Liver (tissue), 8 donors: ENCODE measurements at regions not wholly inside any gene's neighbourhood (a gene's known extent, or its start where the extent isn't known, plus 50 kb on each side); places are given as distances from the start of the nearest gene placed in this dataset.

ENCODE experiments used
- DNase-seq: peaks from one replicate; pipeline ENCODE4 v3.0.0-alpha.2; 2017; ENCODE audit warnings: low spot score
- H3K27ac ChIP-seq, 2 donors: one replicate each; pipeline ENCODE4 v1.7.0; 2013; ENCODE audit warnings: inconsistent platforms in 2 of 2, low read length in 2 of 2, control low read depth in 1 of 2, low read depth in 1 of 2, mild to moderate bottlenecking in 1 of 2
- H3K27me3 ChIP-seq, 4 donors: one replicate each; pipeline versions ENCODE4 v1.6.1 to v1.7.0; 2013; ENCODE audit warnings: low read length in 3 of 4, inconsistent platforms in 1 of 4, mild to moderate bottlenecking in 1 of 4, moderate library complexity in 1 of 4; ENCODE audit not compliant: control insufficient read depth in 4 of 4, insufficient read depth in 4 of 4
- H3K36me3 ChIP-seq, 4 donors: one replicate each; pipeline versions ENCODE4 v1.6.1 to v1.7.0; 2013; ENCODE audit warnings: low read length in 3 of 4, mild to moderate bottlenecking in 3 of 4, low read depth in 1 of 4, moderate library complexity in 1 of 4; ENCODE audit not compliant: control insufficient read depth in 4 of 4, insufficient read depth in 3 of 4
- H3K4me1 ChIP-seq, 4 donors: one replicate each; pipeline versions ENCODE4 v1.6.1 to v1.7.0; 2013; ENCODE audit warnings: low read length in 3 of 4, mild to moderate bottlenecking in 3 of 4, moderate library complexity in 1 of 4; ENCODE audit not compliant: control insufficient read depth in 4 of 4, insufficient read depth in 4 of 4
- H3K4me3 ChIP-seq, 3 donors: one replicate each; pipeline versions ENCODE4 v1.6.1 to v1.7.0; 2013; ENCODE audit warnings: low read length in 3 of 3, control low read depth in 1 of 3, low read depth in 1 of 3, mild to moderate bottlenecking in 1 of 3
- H3K9ac ChIP-seq, 2 donors: one replicate each; pipeline ENCODE4 v1.7.0; 2013; ENCODE audit warnings: low read length in 2 of 2, mild to moderate bottlenecking in 2 of 2, moderate library complexity in 2 of 2, control low read depth in 1 of 2, low read depth in 1 of 2
- H3K9me3 ChIP-seq, 4 donors: one replicate each; pipeline versions ENCODE4 v1.6.1 to v1.7.0; 2013; ENCODE audit warnings: low read length in 3 of 4; ENCODE audit not compliant: control insufficient read depth in 4 of 4
- EGR1 ChIP-seq, 2 donors: IDR thresholded peaks; 2 replicates each; pipeline ENCODE4 v1.6.1; 2016 to 2018; ENCODE audit warnings: antibody characterized with exemption in 2 of 2, low read depth in 2 of 2
- FOXA1 ChIP-seq: IDR thresholded peaks from 2 replicates; pipeline ENCODE4 v1.6.1; 2016; ENCODE audit warnings: antibody characterized with exemption
- FOXA2 ChIP-seq: IDR thresholded peaks from 2 replicates; pipeline ENCODE4 v1.6.1; 2016; ENCODE audit warnings: antibody characterized with exemption
- GABPA ChIP-seq, 2 donors: IDR thresholded peaks in 1 of 2; conservative IDR thresholded peaks in 1 of 2; 2 replicates each; pipeline ENCODE4 v1.6.1; 2016; ENCODE audit warnings: antibody characterized with exemption in 2 of 2, mild to moderate bottlenecking in 1 of 2, moderate library complexity in 1 of 2
- HNF4A ChIP-seq, 2 donors: conservative IDR thresholded peaks; 2 replicates each; pipeline ENCODE4 v1.6.1; 2016; ENCODE audit warnings: antibody characterized with exemption in 2 of 2, mild to moderate bottlenecking in 2 of 2
- HNF4G ChIP-seq: IDR thresholded peaks from 2 replicates; pipeline ENCODE4 v1.6.1; 2016; ENCODE audit warnings: antibody characterized with exemption
- JUND ChIP-seq, 2 donors: IDR thresholded peaks; 2 replicates each; pipeline ENCODE4 v1.6.1; 2016; ENCODE audit warnings: antibody characterized with exemption in 2 of 2
- NR2F2 ChIP-seq: IDR thresholded peaks from 2 replicates; pipeline ENCODE4 v1.6.1; 2016; ENCODE audit warnings: antibody characterized with exemption
- RAD21 ChIP-seq, 2 donors: IDR thresholded peaks; 2 replicates each; pipeline ENCODE4 v1.6.1; 2016; ENCODE audit warnings: antibody characterized with exemption in 2 of 2, mild to moderate bottlenecking in 2 of 2
- RXRA ChIP-seq, 2 donors: IDR thresholded peaks; 2 replicates each; pipeline ENCODE4 v1.6.1; 2017 to 2018; ENCODE audit warnings: antibody characterized with exemption in 2 of 2, mild to moderate bottlenecking in 1 of 2
- SP1 ChIP-seq: IDR thresholded peaks from 2 replicates; pipeline ENCODE4 v1.6.1; 2018; ENCODE audit warnings: antibody characterized with exemption, mild to moderate bottlenecking
- TAF1 ChIP-seq: conservative IDR thresholded peaks from 2 replicates; pipeline ENCODE4 v1.6.1; 2016; ENCODE audit warnings: antibody characterized with exemption, mild to moderate bottlenecking
- YY1 ChIP-seq: IDR thresholded peaks from 2 replicates; pipeline ENCODE4 v1.6.1; 2016; ENCODE audit warnings: antibody characterized with exemption, mild to moderate bottlenecking
- WGBS: extraction: QIAGEN DNeasy Blood & Tissue Kit; methylation state at CpG from one replicate; pipeline ENCODE4 v1.1.7; 2013; 5-methylcytosine and 5-hydroxymethylcytosine counted together
- TF ChIP-seq, protein P1 (sequence below): IDR thresholded peaks from 2 replicates; pipeline ENCODE4 v1.6.1; 2016; ENCODE audit warnings: antibody characterized with exemption
- TF ChIP-seq, protein P2 (sequence below): IDR thresholded peaks from 2 replicates; pipeline ENCODE4 v1.6.1; 2016; ENCODE audit warnings: antibody characterized with exemption
- TF ChIP-seq, protein P3 (sequence below): IDR thresholded peaks from 2 replicates; pipeline ENCODE4 v1.6.1; 2016; ENCODE audit warnings: antibody characterized with exemption, mild to moderate bottlenecking
- TF ChIP-seq, protein P4 (sequence below): IDR thresholded peaks from 2 replicates; pipeline ENCODE4 v1.6.1; 2016; ENCODE audit warnings: antibody characterized with exemption
- TF ChIP-seq, protein P5 (sequence below): fragments of 150-350 bp; IDR thresholded peaks from 2 replicates; pipeline ENCODE4 v1.5.1; 2017; ENCODE audit warnings: improper control_type of control experiment, low read depth, low read length; ENCODE audit not compliant: missing input control
- donor health status: healthy.
- donor health status: healthy.
- donor health status: healthy.
- donor health status: healthy.
- donor health status: healthy.

DNA sequence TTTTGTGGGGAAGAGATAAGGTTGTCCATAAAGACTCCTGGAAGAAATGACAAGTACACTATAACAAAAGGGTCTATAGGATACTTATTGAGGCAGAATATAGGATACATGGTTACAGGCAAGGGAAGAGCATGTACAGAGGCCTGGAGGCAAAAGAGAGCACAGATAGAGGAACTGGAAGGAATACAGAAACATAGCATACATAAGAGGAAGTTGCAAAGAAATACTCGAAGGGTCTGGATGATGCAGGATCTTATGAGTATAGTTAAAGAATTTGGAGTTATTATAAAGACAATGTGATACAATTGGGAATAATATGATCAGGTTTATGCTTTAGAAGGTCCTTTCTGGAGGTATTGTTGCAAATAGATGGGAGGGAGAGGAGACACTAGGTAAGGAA, 592.7 kb upstream of the POU3F2 start:
- Histone ChIP-seq H3K4me1 (no peaks in the 10 kb centered on the region), H3K4me3 (no peak overlapping the region), H3K36me3 (no peaks in the 10 kb centered on the region), H3K9ac (no peak overlapping the region), H3K27me3 (peaks cover 0 to 2% (median 0%) of the 10 kb centered on the region in 4 donors), H3K27ac (no peak overlapping the region), H3K9me3 (no peaks in the 10 kb centered on the region)
- WGBS = 58% methylated on average over 1 of the region's 1 CpG
- TF ChIP-seq NR2F2 = no peak
- TF ChIP-seq, protein P1, sequence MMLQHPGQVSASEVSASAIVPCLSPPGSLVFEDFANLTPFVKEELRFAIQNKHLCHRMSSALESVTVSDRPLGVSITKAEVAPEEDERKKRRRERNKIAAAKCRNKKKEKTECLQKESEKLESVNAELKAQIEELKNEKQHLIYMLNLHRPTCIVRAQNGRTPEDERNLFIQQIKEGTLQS = no peak
- no peak for TF ChIP-seq HNF4G
- TF ChIP-seq SP1 = no peak
- TF ChIP-seq HNF4A (conservative IDR thresholded peaks at IDR 0.05) = no peak
- TF ChIP-seq, protein P2, sequence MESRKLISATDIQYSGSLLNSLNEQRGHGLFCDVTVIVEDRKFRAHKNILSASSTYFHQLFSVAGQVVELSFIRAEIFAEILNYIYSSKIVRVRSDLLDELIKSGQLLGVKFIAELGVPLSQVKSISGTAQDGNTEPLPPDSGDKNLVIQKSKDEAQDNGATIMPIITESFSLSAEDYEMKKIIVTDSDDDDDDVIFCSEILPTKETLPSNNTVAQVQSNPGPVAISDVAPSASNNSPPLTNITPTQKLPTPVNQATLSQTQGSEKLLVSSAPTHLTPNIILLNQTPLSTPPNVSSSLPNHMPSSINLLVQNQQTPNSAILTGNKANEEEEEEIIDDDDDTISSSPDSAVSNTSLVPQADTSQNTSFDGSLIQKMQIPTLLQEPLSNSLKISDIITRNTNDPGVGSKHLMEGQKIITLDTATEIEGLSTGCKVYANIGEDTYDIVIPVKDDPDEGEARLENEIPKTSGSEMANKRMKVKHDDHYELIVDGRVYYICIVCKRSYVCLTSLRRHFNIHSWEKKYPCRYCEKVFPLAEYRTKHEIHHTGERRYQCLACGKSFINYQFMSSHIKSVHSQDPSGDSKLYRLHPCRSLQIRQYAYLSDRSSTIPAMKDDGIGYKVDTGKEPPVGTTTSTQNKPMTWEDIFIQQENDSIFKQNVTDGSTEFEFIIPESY = no peak
- TF ChIP-seq, protein P3, sequence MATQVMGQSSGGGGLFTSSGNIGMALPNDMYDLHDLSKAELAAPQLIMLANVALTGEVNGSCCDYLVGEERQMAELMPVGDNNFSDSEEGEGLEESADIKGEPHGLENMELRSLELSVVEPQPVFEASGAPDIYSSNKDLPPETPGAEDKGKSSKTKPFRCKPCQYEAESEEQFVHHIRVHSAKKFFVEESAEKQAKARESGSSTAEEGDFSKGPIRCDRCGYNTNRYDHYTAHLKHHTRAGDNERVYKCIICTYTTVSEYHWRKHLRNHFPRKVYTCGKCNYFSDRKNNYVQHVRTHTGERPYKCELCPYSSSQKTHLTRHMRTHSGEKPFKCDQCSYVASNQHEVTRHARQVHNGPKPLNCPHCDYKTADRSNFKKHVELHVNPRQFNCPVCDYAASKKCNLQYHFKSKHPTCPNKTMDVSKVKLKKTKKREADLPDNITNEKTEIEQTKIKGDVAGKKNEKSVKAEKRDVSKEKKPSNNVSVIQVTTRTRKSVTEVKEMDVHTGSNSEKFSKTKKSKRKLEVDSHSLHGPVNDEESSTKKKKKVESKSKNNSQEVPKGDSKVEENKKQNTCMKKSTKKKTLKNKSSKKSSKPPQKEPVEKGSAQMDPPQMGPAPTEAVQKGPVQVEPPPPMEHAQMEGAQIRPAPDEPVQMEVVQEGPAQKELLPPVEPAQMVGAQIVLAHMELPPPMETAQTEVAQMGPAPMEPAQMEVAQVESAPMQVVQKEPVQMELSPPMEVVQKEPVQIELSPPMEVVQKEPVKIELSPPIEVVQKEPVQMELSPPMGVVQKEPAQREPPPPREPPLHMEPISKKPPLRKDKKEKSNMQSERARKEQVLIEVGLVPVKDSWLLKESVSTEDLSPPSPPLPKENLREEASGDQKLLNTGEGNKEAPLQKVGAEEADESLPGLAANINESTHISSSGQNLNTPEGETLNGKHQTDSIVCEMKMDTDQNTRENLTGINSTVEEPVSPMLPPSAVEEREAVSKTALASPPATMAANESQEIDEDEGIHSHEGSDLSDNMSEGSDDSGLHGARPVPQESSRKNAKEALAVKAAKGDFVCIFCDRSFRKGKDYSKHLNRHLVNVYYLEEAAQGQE = no peak
- TF ChIP-seq TAF1 = no peak
- TF ChIP-seq JUND (IDR thresholded peaks at IDR 0.05) = no peak
- no peak for TF ChIP-seq YY1
- TF ChIP-seq FOXA1 = no peak
- no peak for TF ChIP-seq RAD21 (IDR thresholded peaks at IDR 0.05)
- TF ChIP-seq RXRA (IDR thresholded peaks at IDR 0.05) = no peak
- no peak for TF ChIP-seq FOXA2
- TF ChIP-seq EGR1 (IDR thresholded peaks at IDR 0.05; ENCODE audit: low read depth in 2 of 2) = no peak
- no peak for TF ChIP-seq GABPA (IDR thresholded peaks at IDR 0.05 in 1 of 2, conservative IDR thresholded peaks at IDR 0.05 in 1 of 2)
- TF ChIP-seq, protein P4, sequence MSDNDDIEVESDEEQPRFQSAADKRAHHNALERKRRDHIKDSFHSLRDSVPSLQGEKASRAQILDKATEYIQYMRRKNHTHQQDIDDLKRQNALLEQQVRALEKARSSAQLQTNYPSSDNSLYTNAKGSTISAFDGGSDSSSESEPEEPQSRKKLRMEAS = no peak
- TF ChIP-seq, protein P5, sequence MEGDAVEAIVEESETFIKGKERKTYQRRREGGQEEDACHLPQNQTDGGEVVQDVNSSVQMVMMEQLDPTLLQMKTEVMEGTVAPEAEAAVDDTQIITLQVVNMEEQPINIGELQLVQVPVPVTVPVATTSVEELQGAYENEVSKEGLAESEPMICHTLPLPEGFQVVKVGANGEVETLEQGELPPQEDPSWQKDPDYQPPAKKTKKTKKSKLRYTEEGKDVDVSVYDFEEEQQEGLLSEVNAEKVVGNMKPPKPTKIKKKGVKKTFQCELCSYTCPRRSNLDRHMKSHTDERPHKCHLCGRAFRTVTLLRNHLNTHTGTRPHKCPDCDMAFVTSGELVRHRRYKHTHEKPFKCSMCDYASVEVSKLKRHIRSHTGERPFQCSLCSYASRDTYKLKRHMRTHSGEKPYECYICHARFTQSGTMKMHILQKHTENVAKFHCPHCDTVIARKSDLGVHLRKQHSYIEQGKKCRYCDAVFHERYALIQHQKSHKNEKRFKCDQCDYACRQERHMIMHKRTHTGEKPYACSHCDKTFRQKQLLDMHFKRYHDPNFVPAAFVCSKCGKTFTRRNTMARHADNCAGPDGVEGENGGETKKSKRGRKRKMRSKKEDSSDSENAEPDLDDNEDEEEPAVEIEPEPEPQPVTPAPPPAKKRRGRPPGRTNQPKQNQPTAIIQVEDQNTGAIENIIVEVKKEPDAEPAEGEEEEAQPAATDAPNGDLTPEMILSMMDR = no peak
- DNase-seq = no peak
